Uterus (tissue), 2 donors: ENCODE measurements at regions not wholly inside any gene's neighbourhood (a gene's known extent, or its start where the extent isn't known, plus 50 kb on each side); places are given as distances from the start of the nearest gene placed in this dataset.

ENCODE experiments used
- CTCF ChIP-seq, 4 experiments: fragments of 200-600 bp in 2 of 4; fragments of 450-650 bp in 2 of 4; sonication (generic) in 2 of 4; IDR thresholded peaks; one replicate each; pipeline ENCODE4 v1.5.1; 2016 to 2019; ENCODE audit warnings: antibody characterized with exemption in 4 of 4, mild to moderate bottlenecking in 2 of 4, moderate library complexity in 1 of 4
- POLR2A ChIP-seq, 2 donors: fragments of 450-650 bp; IDR thresholded peaks; one replicate each; pipeline ENCODE4 v1.6.1; 2016; ENCODE audit warnings: antibody characterized with exemption in 2 of 2, mild to moderate bottlenecking in 1 of 2, moderate library complexity in 1 of 2

DNA sequence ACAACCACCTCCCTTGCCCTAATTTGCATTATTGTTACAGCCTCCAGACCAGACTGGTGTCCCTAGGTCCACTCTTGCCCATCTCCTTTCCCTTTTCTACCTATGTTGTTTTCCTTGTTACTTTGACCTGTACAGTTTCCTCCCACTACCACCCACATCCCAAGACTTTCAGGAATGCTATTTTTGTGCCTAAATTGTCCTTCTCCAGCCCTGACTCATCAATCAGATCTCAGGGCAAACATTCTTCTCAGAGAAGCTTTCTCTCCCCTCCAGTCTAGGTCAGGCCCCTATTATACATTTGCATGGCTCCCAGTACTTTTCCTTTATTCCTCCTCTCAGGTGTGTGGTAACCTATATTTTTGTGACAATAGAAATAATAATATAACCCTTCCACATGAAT, 241.5 kb downstream of the IGSF11 start:
- TF ChIP-seq CTCF (IDR thresholded peaks at IDR 0.05), result no peak
- no peak for TF ChIP-seq POLR2A (IDR thresholded peaks at IDR 0.05)
